MM.1S (cell line): ENCODE measurements at regions not wholly inside any gene's neighbourhood (a gene's known extent, or its start where the extent isn't known, plus 50 kb on each side); places are given as distances from the start of the nearest gene placed in this dataset.

Experiments
- DNase-seq: peaks from one replicate; pipeline ENCODE4 v3.0.0-alpha.2; 2015
- H2AFZ ChIP-seq: fragments of 300-600 bp; sonication (generic); 2 replicates; pipeline ENCODE4 v1.6.0; 2016; ENCODE audit warnings: antibody characterized with exemption, low read length
- H3F3A ChIP-seq: fragments of 300-600 bp; sonication (generic); 2 replicates; pipeline ENCODE4 v1.6.1; 2016; ENCODE audit warnings: mild to moderate bottlenecking, antibody characterized with exemption, low read length, moderate library complexity, mixed read lengths; ENCODE audit not compliant: insufficient read depth
- H3K27ac ChIP-seq: fragments of 300-600 bp; sonication (generic); 2 replicates; pipeline ENCODE4 v1.5.1; 2016; ENCODE audit warnings: mild to moderate bottlenecking, low read length
- H3K27me3 ChIP-seq: fragments of 300-600 bp; sonication (generic); replicated peaks from 2 replicates; pipeline ENCODE4 v1.6.0; 2016; ENCODE audit warnings: low read length; ENCODE audit not compliant: insufficient read depth
- H3K36me3 ChIP-seq: fragments of 300-600 bp; sonication (generic); replicated peaks from 2 replicates; pipeline ENCODE4 v1.6.1; 2016; ENCODE audit warnings: mild to moderate bottlenecking, low read length, mixed read lengths; ENCODE audit not compliant: insufficient read depth
- H3K4me1 ChIP-seq: fragments of 300-600 bp; sonication (generic); 2 replicates; pipeline ENCODE4 v1.6.1; 2016; ENCODE audit warnings: low read length, mixed read lengths
- H3K4me2 ChIP-seq: fragments of 300-600 bp; sonication (generic); 2 replicates; pipeline ENCODE4 v1.6.0; 2016; ENCODE audit warnings: low read depth, low read length
- H3K4me3 ChIP-seq: fragments of 300-600 bp; sonication (generic); 2 replicates; pipeline ENCODE4 v1.5.1; 2016; ENCODE audit warnings: low read length, mixed read lengths
- H3K79me2 ChIP-seq: fragments of 300-600 bp; sonication (generic); 2 replicates; pipeline ENCODE4 v1.6.1; 2016; ENCODE audit warnings: mixed run types, low read length, mixed read lengths
- H3K9ac ChIP-seq: fragments of 300-600 bp; sonication (generic); 2 replicates; pipeline ENCODE4 v1.6.1; 2016; ENCODE audit warnings: low read length, mixed read lengths
- H3K9me2 ChIP-seq: fragments of 300-600 bp; sonication (generic); replicated peaks from 2 replicates; pipeline ENCODE4 v1.6.1; 2016; ENCODE audit warnings: mild to moderate bottlenecking, low read length, mixed read lengths; ENCODE audit not compliant: insufficient read depth
- H3K9me3 ChIP-seq: fragments of 300-600 bp; sonication (generic); replicated peaks from 2 replicates; pipeline ENCODE4 v1.6.1; 2016; ENCODE audit warnings: mild to moderate bottlenecking, low read length, mixed read lengths; ENCODE audit not compliant: insufficient read depth
- H4K20me1 ChIP-seq: fragments of 300-600 bp; sonication (generic); 2 replicates; pipeline ENCODE4 v1.6.1; 2016; ENCODE audit warnings: mild to moderate bottlenecking, low read length, moderate library complexity, mixed read lengths; ENCODE audit not compliant: insufficient read depth
- CTCF ChIP-seq: fragments of 300-600 bp; sonication (generic); IDR thresholded peaks from 2 replicates; pipeline ENCODE4 v1.5.1; 2016; ENCODE audit warnings: antibody characterized with exemption, low read length, mixed read lengths
- EZH2 ChIP-seq: fragments of 300-600 bp; sonication (generic); optimal IDR thresholded peaks from 2 replicates; pipeline ENCODE3; 2017; ENCODE audit warnings: low read depth, mild to moderate bottlenecking, antibody characterized with exemption, low read length, mixed read lengths
- EZH2phosphoT487 ChIP-seq: fragments of 300-600 bp; sonication (generic); IDR thresholded peaks from 2 replicates; pipeline ENCODE4 v1.6.1; 2018; ENCODE audit warnings: antibody characterized with exemption, low read length

GRCh38 chr3:4139462-4140140, 163.6 kb upstream of the SETMAR start:
- H3K4me3 ChIP-seq, result no peak overlapping the region
- H2AFZ ChIP-seq, result no peak overlapping the region
- no peaks in the 10 kb centered on the region for H3F3A ChIP-seq
- DNase-seq, result no peak
- no peak overlapping the region for H3K27ac ChIP-seq
- no peak overlapping the region for H3K9ac ChIP-seq
- H3K4me1 ChIP-seq, result no peaks in the 10 kb centered on the region
- H3K9me2 ChIP-seq, result no peaks in the 10 kb centered on the region
- H3K27me3 ChIP-seq, result no peaks in the 10 kb centered on the region
- no peaks in the 10 kb centered on the region for H4K20me1 ChIP-seq
- H3K36me3 ChIP-seq, result no peaks in the 10 kb centered on the region
- no peaks in the 10 kb centered on the region for H3K9me3 ChIP-seq
- H3K4me2 ChIP-seq, result no peak overlapping the region
- H3K79me2 ChIP-seq, result no peaks in the 10 kb centered on the region
- TF ChIP-seq EZH2 (no peak), CTCF (no peak), EZH2phosphoT487 (no peak)

GRCh38 chr3:4140921-4141320, 162.2 kb upstream of the SETMAR start:
- no peak overlapping the region for H3K27ac ChIP-seq
- H3K9me3 ChIP-seq, result no peaks in the 10 kb centered on the region
- no peaks in the 10 kb centered on the region for H3K4me1 ChIP-seq
- no peaks in the 10 kb centered on the region for H3K27me3 ChIP-seq
- H3K9ac ChIP-seq, result no peak overlapping the region
- H4K20me1 ChIP-seq, result no peaks in the 10 kb centered on the region
- no peak for DNase-seq
- H3K4me3 ChIP-seq, result no peak overlapping the region
- no peaks in the 10 kb centered on the region for H3K79me2 ChIP-seq
- H3K4me2 ChIP-seq, result no peak overlapping the region
- H3K36me3 ChIP-seq, result no peaks in the 10 kb centered on the region
- no peaks in the 10 kb centered on the region for H3K9me2 ChIP-seq
- H2AFZ ChIP-seq, result no peak overlapping the region
- TF ChIP-seq CTCF (no peak), EZH2 (no peak), EZH2phosphoT487 (no peak)
- H3F3A ChIP-seq, result no peaks in the 10 kb centered on the region

- H3K9me2 ChIP-seq, result no peaks in the 10 kb centered on the region
- H3K27ac ChIP-seq, result no peak overlapping the region
- H3K9ac ChIP-seq, result no peak overlapping the region
- H3K79me2 ChIP-seq, result no peaks in the 10 kb centered on the region
- H3F3A ChIP-seq, result no peaks in the 10 kb centered on the region
- no peak overlapping the region for H3K4me3 ChIP-seq
- TF ChIP-seq CTCF (no peak), EZH2phosphoT487 (no peak), EZH2 (no peak)
- H3K4me1 ChIP-seq, result no peaks in the 10 kb centered on the region
- no peak overlapping the region for H3K4me2 ChIP-seq
- H3K36me3 ChIP-seq, result no peaks in the 10 kb centered on the region
- no peaks in the 10 kb centered on the region for H3K27me3 ChIP-seq
- H3K9me3 ChIP-seq, result no peaks in the 10 kb centered on the region
- no peak overlapping the region for H2AFZ ChIP-seq
- no peaks in the 10 kb centered on the region for H4K20me1 ChIP-seq
- no peak for DNase-seq
Observed at GRCh38 chr3:4147556-4148118, 155.5 kb upstream of the SETMAR start.
